GM12878 (cell line): ENCODE measurements at regions not wholly inside any gene's neighbourhood (a gene's known extent, or its start where the extent isn't known, plus 50 kb on each side); places are given as distances from the start of the nearest gene placed in this dataset.

ENCODE experiments used
- ATAC-seq: fragments of 200-7000 bp; cut with Tn5 transposase; 3 replicates; pipeline ENCODE4 v1.9.1; 2020; ENCODE audit warnings: mild to moderate bottlenecking, moderate library complexity
- BruUV-seq: library from RNA; stranded (reverse); fragments of 400-500 nt; replicated peaks from 2 replicates; lab custom pipeline; 2021; lab: Mats Ljungman, UMichigan
- CTCF ChIA-PET: fragments of 300-600 bp; sonication (Branson Sonifier 250); formaldehyde crosslinking; extraction: SDS; loops from one replicate; lab custom pipeline; 2021; ENCODE audit warnings: inconsistent platforms; lab: Yijun Ruan, JAX
- POLR2A ChIA-PET: fragments of 350-600 bp; formaldehyde crosslinking; extraction: SDS; loops from one replicate; lab custom pipeline; 2021; ENCODE audit warnings: inconsistent platforms; lab: Charles Lee
- RAD21 ChIA-PET: fragments of 300-600 bp; sonication (Branson Sonifier 250); formaldehyde crosslinking; loops from one replicate; lab custom pipeline; 2023; ENCODE audit warnings: antibody characterized with exemption; ENCODE audit not compliant: unreplicated experiment; lab: Charles Lee
- SMC1A ChIA-PET: fragments of 300-600 bp; sonication (Branson Sonifier 250); formaldehyde crosslinking; loops from one replicate; lab custom pipeline; 2023; ENCODE audit not compliant: unreplicated experiment, uncharacterized antibody; lab: Charles Lee
- DNase-seq: peaks from one replicate; pipeline ENCODE4 v3.0.0-alpha.2; 2011; ENCODE audit warnings: low read depth, low spot score
- FAIRE-seq: peaks from 3 replicates; lab custom pipeline; 2011; peaks lifted over from hg19 to GRCh38; lab: Jason Lieb, UNC
- H2AFZ ChIP-seq: 2 replicates; pipeline ENCODE4 v1.6.0; 2011; ENCODE audit warnings: low read depth, low read length, control low read depth; ENCODE audit not compliant: control insufficient read depth
- H3K27ac ChIP-seq: 2 replicates; pipeline ENCODE4 v1.5.1; 2011; ENCODE audit warnings: control low read depth; ENCODE audit not compliant: control insufficient read depth, insufficient read depth
- H3K27me3 ChIP-seq, 2 experiments: replicated peaks in 1 of 2; 2 replicates each; pipeline versions ENCODE4 v1.6.0 to v1.6.1; 2011; ENCODE audit warnings: low read length in 1 of 2; ENCODE audit not compliant: control insufficient read depth in 2 of 2, insufficient read depth in 2 of 2
- H3K36me3 ChIP-seq, 2 experiments: 2 replicates each; pipeline ENCODE4 v1.5.1; 2011; ENCODE audit warnings: low read length in 1 of 2; ENCODE audit not compliant: control insufficient read depth in 2 of 2, insufficient read depth in 2 of 2
- H3K4me1 ChIP-seq: 2 replicates; pipeline ENCODE4 v1.6.1; 2011; ENCODE audit warnings: mild to moderate bottlenecking, low read length, moderate library complexity, mixed read lengths; ENCODE audit not compliant: control insufficient read depth, insufficient read depth
- H3K4me2 ChIP-seq: 2 replicates; pipeline ENCODE4 v1.6.0; 2011; ENCODE audit warnings: control low read depth; ENCODE audit not compliant: control insufficient read depth, insufficient read depth
- H3K4me3 ChIP-seq: fragments of 200-600 bp; sonication (generic); 2 replicates; pipeline ENCODE4 v1.5.1; 2016
- H3K79me2 ChIP-seq: 2 replicates; pipeline ENCODE4 v1.6.0; 2011; ENCODE audit warnings: low read length; ENCODE audit not compliant: control insufficient read depth, insufficient read depth
- H3K9ac ChIP-seq: 2 replicates; pipeline ENCODE4 v1.8.0; 2011; ENCODE audit warnings: low read length, control low read depth, mixed read lengths; ENCODE audit not compliant: control insufficient read depth, insufficient read depth
- H3K9me3 ChIP-seq: replicated peaks from 3 replicates; pipeline ENCODE4 v1.5.1; 2011; ENCODE audit warnings: mild to moderate bottlenecking, low read length; ENCODE audit not compliant: control insufficient read depth, insufficient read depth
- H4K20me1 ChIP-seq: 2 replicates; pipeline ENCODE4 v1.6.0; 2011; ENCODE audit not compliant: control insufficient read depth, insufficient read depth
- CBX3 ChIP-seq: fragments of 200-600 bp; sonication (generic); IDR thresholded peaks from 2 replicates; pipeline ENCODE4 v1.6.1; 2016; ENCODE audit warnings: low read depth, borderline replicate concordance
- LARP7 ChIP-seq: fragments of 450-650 bp; IDR thresholded peaks from 2 replicates; pipeline ENCODE4 v1.6.1; 2017; ENCODE audit warnings: mild to moderate bottlenecking
- NFIC ChIP-seq: IDR thresholded peaks from 2 replicates; pipeline ENCODE4 v1.6.1; 2012; ENCODE audit warnings: low read depth, mild to moderate bottlenecking, inconsistent platforms, low read length, moderate library complexity
- NFYB ChIP-seq: IDR thresholded peaks from 2 replicates; pipeline ENCODE4 v1.6.1; 2011; ENCODE audit warnings: low read depth, mild to moderate bottlenecking, low read length, improper control_type of control experiment, moderate library complexity; ENCODE audit not compliant: insufficient read depth
- PAX8 ChIP-seq: fragments of 450-650 bp; IDR thresholded peaks from 2 replicates; pipeline ENCODE4 v1.6.1; 2017; ENCODE audit warnings: mild to moderate bottlenecking, moderate library complexity
- SIN3A ChIP-seq: IDR thresholded peaks from 2 replicates; pipeline ENCODE4 v1.6.1; 2012; ENCODE audit warnings: low read depth, low read length, improper control_type of control experiment
- WGBS: methylation state at CpG from one replicate; pipeline ENCODE4 v1.1.6; 2016; ENCODE audit warnings: low lambda C conversion rate; ENCODE audit not compliant: insufficient replicate concordance, insufficient coverage; ENCODE audit errors: missing lambda C conversion rate; 5-methylcytosine and 5-hydroxymethylcytosine counted together
- in situ Hi-C: fragments of 300-500 bp; cut with MboI; formaldehyde crosslinking; loops from 9 replicates; pipeline ENCODE4 v1.14.3; 2018; ENCODE audit warnings: mixed read lengths
- intact Hi-C: fragments of 100-400 bp; cut with micrococcal nuclease; formaldehyde crosslinking; loops from one replicate; pipeline ENCODE4 v1.14.2; 2022; ENCODE audit not compliant: unreplicated experiment
- TF ChIP-seq, protein P1 (sequence below): fragments of 450-650 bp; IDR thresholded peaks from 2 replicates; pipeline ENCODE4 v1.6.1; 2016; ENCODE audit warnings: mild to moderate bottlenecking
- TF ChIP-seq, protein P2 (sequence below): fragments of 450-650 bp; formaldehyde crosslinking; IDR thresholded peaks from 2 replicates; pipeline ENCODE4 v1.4.0; 2020; ENCODE audit warnings: mild to moderate bottlenecking, moderate library complexity
- TF ChIP-seq, protein P3 (sequence below): fragments of 450-650 bp; IDR thresholded peaks from 2 replicates; pipeline ENCODE4 v1.6.1; 2016; ENCODE audit warnings: mild to moderate bottlenecking

DNA sequence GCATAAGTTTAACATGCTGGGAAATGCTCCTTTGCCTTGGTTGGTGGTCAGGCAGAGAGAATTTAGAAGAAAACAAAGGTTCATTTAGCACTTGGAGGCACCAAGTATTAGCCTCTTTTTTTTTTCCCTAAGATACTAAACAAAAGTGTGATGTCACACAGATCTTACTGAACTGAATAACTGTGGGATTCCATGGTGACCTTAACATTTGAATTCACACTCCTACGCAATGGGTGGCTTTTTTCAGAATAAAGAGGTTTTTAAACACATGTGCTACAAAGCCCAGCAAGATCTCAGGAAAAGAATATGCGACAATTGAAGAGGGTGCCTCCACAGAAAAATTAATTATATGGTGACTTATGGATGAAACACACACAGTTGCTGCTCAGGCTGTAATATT is 133.4 kb upstream of the ABCB5 start:
- WGBS = 25% methylated on average over 2 of the region's 2 CpGs
- TF ChIP-seq CBX3 (no peak), SIN3A (no peak), NFYB (no peak), PAX8 (no peak), NFIC (no peak), LARP7 (no peak)
- TF ChIP-seq, protein P1, sequence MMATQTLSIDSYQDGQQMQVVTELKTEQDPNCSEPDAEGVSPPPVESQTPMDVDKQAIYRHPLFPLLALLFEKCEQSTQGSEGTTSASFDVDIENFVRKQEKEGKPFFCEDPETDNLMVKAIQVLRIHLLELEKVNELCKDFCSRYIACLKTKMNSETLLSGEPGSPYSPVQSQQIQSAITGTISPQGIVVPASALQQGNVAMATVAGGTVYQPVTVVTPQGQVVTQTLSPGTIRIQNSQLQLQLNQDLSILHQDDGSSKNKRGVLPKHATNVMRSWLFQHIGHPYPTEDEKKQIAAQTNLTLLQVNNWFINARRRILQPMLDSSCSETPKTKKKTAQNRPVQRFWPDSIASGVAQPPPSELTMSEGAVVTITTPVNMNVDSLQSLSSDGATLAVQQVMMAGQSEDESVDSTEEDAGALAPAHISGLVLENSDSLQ = no peak
- TF ChIP-seq, protein P2, sequence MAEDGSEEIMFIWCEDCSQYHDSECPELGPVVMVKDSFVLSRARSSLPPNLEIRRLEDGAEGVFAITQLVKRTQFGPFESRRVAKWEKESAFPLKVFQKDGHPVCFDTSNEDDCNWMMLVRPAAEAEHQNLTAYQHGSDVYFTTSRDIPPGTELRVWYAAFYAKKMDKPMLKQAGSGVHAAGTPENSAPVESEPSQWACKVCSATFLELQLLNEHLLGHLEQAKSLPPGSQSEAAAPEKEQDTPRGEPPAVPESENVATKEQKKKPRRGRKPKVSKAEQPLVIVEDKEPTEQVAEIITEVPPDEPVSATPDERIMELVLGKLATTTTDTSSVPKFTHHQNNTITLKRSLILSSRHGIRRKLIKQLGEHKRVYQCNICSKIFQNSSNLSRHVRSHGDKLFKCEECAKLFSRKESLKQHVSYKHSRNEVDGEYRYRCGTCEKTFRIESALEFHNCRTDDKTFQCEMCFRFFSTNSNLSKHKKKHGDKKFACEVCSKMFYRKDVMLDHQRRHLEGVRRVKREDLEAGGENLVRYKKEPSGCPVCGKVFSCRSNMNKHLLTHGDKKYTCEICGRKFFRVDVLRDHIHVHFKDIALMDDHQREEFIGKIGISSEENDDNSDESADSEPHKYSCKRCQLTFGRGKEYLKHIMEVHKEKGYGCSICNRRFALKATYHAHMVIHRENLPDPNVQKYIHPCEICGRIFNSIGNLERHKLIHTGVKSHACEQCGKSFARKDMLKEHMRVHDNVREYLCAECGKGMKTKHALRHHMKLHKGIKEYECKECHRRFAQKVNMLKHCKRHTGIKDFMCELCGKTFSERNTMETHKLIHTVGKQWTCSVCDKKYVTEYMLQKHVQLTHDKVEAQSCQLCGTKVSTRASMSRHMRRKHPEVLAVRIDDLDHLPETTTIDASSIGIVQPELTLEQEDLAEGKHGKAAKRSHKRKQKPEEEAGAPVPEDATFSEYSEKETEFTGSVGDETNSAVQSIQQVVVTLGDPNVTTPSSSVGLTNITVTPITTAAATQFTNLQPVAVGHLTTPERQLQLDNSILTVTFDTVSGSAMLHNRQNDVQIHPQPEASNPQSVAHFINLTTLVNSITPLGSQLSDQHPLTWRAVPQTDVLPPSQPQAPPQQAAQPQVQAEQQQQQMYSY = no peak
- TF ChIP-seq, protein P3, sequence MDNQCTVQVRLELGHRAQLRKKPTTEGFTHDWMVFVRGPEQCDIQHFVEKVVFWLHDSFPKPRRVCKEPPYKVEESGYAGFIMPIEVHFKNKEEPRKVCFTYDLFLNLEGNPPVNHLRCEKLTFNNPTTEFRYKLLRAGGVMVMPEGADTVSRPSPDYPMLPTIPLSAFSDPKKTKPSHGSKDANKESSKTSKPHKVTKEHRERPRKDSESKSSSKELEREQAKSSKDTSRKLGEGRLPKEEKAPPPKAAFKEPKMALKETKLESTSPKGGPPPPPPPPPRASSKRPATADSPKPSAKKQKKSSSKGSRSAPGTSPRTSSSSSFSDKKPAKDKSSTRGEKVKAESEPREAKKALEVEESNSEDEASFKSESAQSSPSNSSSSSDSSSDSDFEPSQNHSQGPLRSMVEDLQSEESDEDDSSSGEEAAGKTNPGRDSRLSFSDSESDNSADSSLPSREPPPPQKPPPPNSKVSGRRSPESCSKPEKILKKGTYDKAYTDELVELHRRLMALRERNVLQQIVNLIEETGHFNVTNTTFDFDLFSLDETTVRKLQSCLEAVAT = no peak
- ATAC-seq (no peak), FAIRE-seq (no peak), DNase-seq (no peak)
- H3K36me3 ChIP-seq = no peaks in the 10 kb centered on the region
- SMC1A ChIA-PET = no interaction called here
- no peak overlapping the region for H2AFZ ChIP-seq
- no peaks in the 10 kb centered on the region for H3K27me3 ChIP-seq
- H3K9me3 ChIP-seq = no peaks in the 10 kb centered on the region; the same call in 2 of the 3 replicates
- H3K4me2 ChIP-seq = no peak overlapping the region
- POLR2A ChIA-PET = no interaction called here
- no peaks in the 10 kb centered on the region for H3K79me2 ChIP-seq
- H3K4me3 ChIP-seq = no peak overlapping the region
- no peaks in the 10 kb centered on the region for H3K4me1 ChIP-seq
- no peaks in the 10 kb centered on the region for H4K20me1 ChIP-seq
- in situ Hi-C loops = no loop called here
- CTCF ChIA-PET = no interaction called here
- H3K9ac ChIP-seq = no peak overlapping the region
- intact Hi-C loops = no loop called here
- no TSS peak for BruUV-seq
- no peak overlapping the region for H3K27ac ChIP-seq
- RAD21 ChIA-PET = no interaction called here
